Upper lobe of right lung (tissue), 1 donor: ENCODE measurements at regions not wholly inside any gene's neighbourhood (a gene's known extent, or its start where the extent isn't known, plus 50 kb on each side); places are given as distances from the start of the nearest gene placed in this dataset.
"Not testable (repeated sequence)": the region's sequence is repeated elsewhere in the genome, so short reads cannot be mapped to it uniquely, and the experiment has no call there.

ENCODE experiments used
- ATAC-seq: fragments of 200-7000 bp; cut with Tn5 transposase; one replicate; pipeline ENCODE4 v1.9.1; 2020; ENCODE audit warnings: mild to moderate bottlenecking, moderate library complexity
- DNase-seq: peaks from one replicate; pipeline ENCODE4 v3.0.0-alpha.2; 2020
- H3K27ac ChIP-seq: fragments of 200-600 bp; one replicate; pipeline ENCODE4 v1.8.0; 2022
- H3K27me3 ChIP-seq: fragments of 200-600 bp; one replicate; pipeline ENCODE4 v1.8.0; 2022; ENCODE audit warnings: mild to moderate bottlenecking
- H3K36me3 ChIP-seq: fragments of 200-600 bp; one replicate; pipeline ENCODE4 v1.8.0; 2022
- H3K4me1 ChIP-seq: fragments of 200-600 bp; one replicate; pipeline ENCODE4 v1.8.0; 2022
- H3K4me3 ChIP-seq: fragments of 200-600 bp; one replicate; pipeline ENCODE4 v1.8.0; 2022; ENCODE audit warnings: mild to moderate bottlenecking
- H3K9me3 ChIP-seq: fragments of 200-600 bp; one replicate; pipeline ENCODE4 v1.8.0; 2022
- intact Hi-C: fragments of 100-400 bp; cut with DNase I; formaldehyde crosslinking; loops from one replicate; pipeline ENCODE4 v1.11.0; 2022
- TF ChIP-seq, protein P1 (sequence below): fragments of 200-600 bp; IDR thresholded peaks from one replicate; pipeline ENCODE4 v1.8.0; 2022; ENCODE audit warnings: antibody characterized with exemption
- donor health status: DM: no; HTN: yes; CAD: no; lungs with severe emphysema.

DNA sequence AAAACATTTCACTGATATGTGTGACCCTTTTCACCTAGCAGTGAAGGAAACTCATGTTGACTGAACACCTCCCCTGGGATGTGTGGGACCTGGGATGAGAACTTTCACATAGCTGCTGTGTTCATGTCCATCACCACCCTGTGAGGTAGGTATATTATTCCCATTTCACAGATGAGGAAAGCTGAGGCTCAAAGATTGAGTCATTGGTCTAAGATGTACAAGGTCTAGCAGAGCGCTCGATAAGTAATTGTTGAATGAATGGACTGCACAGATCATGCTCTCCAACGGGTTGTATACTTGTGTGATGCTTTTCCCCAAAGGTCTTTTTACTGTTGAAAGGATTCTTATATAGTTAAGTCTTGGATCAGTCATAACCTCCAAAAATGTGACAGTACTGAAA lies 75.6 kb upstream of the TSC22D1 start:
- no peak for ATAC-seq
- no peak overlapping the region for H3K27ac ChIP-seq
- TF ChIP-seq, protein P1, sequence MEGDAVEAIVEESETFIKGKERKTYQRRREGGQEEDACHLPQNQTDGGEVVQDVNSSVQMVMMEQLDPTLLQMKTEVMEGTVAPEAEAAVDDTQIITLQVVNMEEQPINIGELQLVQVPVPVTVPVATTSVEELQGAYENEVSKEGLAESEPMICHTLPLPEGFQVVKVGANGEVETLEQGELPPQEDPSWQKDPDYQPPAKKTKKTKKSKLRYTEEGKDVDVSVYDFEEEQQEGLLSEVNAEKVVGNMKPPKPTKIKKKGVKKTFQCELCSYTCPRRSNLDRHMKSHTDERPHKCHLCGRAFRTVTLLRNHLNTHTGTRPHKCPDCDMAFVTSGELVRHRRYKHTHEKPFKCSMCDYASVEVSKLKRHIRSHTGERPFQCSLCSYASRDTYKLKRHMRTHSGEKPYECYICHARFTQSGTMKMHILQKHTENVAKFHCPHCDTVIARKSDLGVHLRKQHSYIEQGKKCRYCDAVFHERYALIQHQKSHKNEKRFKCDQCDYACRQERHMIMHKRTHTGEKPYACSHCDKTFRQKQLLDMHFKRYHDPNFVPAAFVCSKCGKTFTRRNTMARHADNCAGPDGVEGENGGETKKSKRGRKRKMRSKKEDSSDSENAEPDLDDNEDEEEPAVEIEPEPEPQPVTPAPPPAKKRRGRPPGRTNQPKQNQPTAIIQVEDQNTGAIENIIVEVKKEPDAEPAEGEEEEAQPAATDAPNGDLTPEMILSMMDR = no peak
- H3K9me3 ChIP-seq = no peaks in the 10 kb centered on the region
- intact Hi-C loops = no loop called here
- DNase-seq = no peak
- no peaks in the 10 kb centered on the region for H3K27me3 ChIP-seq
- no peaks in the 10 kb centered on the region for H3K4me1 ChIP-seq
- H3K36me3 ChIP-seq = no peaks in the 10 kb centered on the region
- H3K4me3 ChIP-seq = no peak overlapping the region

DNA sequence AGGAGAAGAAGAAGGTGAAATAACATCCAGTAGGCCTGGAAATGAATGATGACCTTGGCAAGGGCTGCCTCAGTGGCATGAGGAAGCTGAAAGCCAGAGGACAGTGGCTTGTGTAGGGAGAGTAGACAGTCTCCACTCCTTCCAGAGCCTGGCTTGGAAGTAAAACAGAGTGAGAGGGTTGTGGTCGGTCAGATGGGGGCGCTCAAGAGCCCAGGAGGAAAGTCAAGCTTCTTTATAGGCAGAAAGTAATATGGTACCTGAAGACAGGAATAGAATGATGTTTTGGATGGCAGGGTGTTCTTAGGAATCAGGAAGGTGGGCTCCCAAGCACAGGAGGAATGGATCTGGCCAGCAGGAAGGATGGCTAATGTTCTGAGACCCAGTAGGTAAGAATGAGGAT lies 75.1 kb upstream of the TSC22D1 start:
- Histone ChIP-seq H3K9me3 (no peaks in the 10 kb centered on the region), H3K4me1 (no peaks in the 10 kb centered on the region), H3K27me3 (no peaks in the 10 kb centered on the region), H3K36me3 (no peaks in the 10 kb centered on the region), H3K4me3 (no peak overlapping the region), H3K27ac (no peak overlapping the region)
- no peak for ATAC-seq
- intact Hi-C loops = no loop called here
- no peak for DNase-seq
- TF ChIP-seq, protein P1 = no peak

DNA sequence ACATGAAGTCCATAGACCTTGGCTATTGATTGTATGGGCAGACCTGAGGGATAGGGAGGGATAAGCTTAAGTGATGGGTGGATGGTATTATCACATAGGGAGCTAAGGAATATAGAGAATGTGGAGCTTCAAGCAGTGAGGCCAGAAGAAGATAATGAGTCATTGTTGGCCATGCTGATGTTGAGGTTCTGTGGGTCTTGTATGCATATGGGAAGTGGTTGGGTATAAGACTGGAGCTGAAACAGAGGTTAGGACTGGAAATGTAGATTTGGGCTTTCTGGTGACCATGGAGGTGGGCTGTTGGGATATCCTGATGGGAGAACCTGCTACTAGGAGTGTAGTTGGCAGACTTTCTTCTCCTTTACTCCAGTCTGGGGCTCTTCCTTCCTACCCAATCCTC lies 73.7 kb upstream of the TSC22D1 start:
- Histone ChIP-seq H3K36me3 (no peaks in the 10 kb centered on the region), H3K4me3 (no peak overlapping the region), H3K27me3 (no peaks in the 10 kb centered on the region), H3K27ac (no peak overlapping the region), H3K4me1 (no peaks in the 10 kb centered on the region), H3K9me3 (no peaks in the 10 kb centered on the region)
- DNase-seq = no peak
- ATAC-seq = no peak
- TF ChIP-seq, protein P1 = no peak
- intact Hi-C loops = no loop called here

DNA sequence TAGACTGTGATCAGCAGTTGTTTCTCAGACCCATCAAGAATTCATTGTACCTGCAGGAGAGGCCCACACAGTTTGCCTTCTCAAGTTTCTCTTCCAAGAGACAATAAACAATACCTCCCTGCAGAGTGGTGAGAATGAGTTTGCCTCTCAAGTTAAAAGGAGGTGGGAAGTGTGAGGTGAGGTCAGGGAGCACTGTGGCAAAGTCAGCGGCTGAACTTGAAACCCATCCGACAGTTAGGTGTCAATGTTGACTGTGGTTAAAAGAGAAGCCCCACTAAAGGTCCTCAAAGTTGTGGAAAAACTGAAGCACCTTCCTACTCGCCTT lies 72.9 kb upstream of the TSC22D1 start:
- no peak overlapping the region for H3K27ac ChIP-seq
- no peak for ATAC-seq
- no peaks in the 10 kb centered on the region for H3K4me1 ChIP-seq
- no peaks in the 10 kb centered on the region for H3K36me3 ChIP-seq
- H3K4me3 ChIP-seq = no peak overlapping the region
- TF ChIP-seq, protein P1 = no peak
- intact Hi-C loops = no loop called here
- DNase-seq = no peak
- H3K9me3 ChIP-seq = no peaks in the 10 kb centered on the region
- no peaks in the 10 kb centered on the region for H3K27me3 ChIP-seq

DNA sequence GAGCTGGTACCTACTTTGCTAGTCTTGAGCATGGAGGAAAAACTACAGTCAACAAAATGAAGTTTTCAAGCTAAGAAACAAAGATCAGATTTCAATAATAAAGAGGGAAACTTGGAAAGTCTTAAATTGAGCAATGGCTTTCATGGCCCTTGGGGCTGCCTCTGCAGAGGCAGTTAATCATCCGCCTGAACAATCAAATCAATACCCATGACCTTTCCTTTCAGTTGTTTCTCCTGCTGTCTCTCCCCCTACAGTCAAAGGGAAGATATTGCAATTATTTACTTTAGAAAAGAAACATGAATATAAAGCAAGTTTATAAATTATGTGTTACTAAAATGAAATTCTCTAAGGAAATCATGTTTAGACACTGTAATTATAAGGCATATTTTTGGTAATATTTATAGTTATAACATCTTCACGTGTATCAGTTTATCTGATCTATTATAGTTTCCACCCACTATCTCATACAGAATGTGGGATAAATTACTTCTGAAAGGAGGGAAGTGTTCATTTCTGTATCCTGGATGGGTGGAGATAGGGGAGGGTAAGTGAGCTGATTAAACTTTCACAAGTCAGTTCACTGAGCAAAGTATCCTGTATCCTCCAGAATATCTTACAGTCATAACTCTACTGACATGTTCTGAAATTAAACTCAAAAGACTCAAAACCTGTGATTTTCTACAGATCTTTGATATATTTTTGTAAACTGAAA lies 72.4 kb upstream of the TSC22D1 start:
- TF ChIP-seq, protein P1 = peak; percentile 38
- H3K4me1 ChIP-seq = no peaks in the 10 kb centered on the region
- H3K27ac ChIP-seq = no peak overlapping the region
- no peaks in the 10 kb centered on the region for H3K27me3 ChIP-seq
- H3K9me3 ChIP-seq = no peaks in the 10 kb centered on the region
- DNase-seq (no peak), ATAC-seq (no peak)
- H3K36me3 ChIP-seq = no peaks in the 10 kb centered on the region
- H3K4me3 ChIP-seq = no peak overlapping the region
- intact Hi-C loops = no loop called here

DNA sequence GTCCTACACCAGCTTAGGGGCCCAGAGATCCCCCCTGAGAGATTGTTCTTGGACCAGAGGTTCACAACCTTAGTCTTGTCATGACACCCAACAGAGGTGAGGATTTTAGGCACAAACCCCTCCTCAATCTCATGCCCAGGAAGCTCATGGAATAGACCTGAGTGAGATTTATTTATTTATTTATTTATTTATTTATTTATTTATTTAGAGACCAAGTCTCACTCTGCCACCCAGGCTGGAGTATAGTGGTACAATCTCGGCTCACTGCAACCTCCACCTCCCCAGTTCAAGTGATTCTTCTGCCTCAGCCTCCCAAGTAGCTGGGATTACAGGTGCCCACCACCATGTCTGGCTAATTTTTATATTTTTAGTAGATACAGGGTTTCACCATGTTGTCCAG lies 71.4 kb upstream of the TSC22D1 start:
- H3K36me3 ChIP-seq, DNase-seq, H3K4me3 ChIP-seq, H3K27me3 ChIP-seq, intact Hi-C loops, H3K9me3 ChIP-seq, H3K27ac ChIP-seq, ATAC-seq, H3K4me1 ChIP-seq: not testable (repeated sequence)
